ENCODE measurements at regions not wholly inside any gene's neighbourhood (a gene's known extent, or its start where the extent isn't known, plus 50 kb on each side); places are given as distances from the start of the nearest gene placed in this dataset.

GRCh38 chr16:50953290-50953689 is 197.8 kb downstream of the SALL1 start:
- no peak for DNase-seq (ENCODE audit: low spot score in 2 of 2)
- Histone ChIP-seq H3K27ac (no peak overlapping the region), H3K4me3 (no peak overlapping the region), H3K36me3 (no peaks in the 10 kb centered on the region), H3K9me3 (no peaks in the 10 kb centered on the region), H3K27me3 (no peaks in the 10 kb centered on the region), H3K4me1 (no peaks in the 10 kb centered on the region)
- intact Hi-C loops (cut with DNase I): no loop called here
- TF ChIP-seq CTCF (IDR thresholded peaks at IDR 0.05): no peak

- DNase-seq (ENCODE audit: low spot score in 2 of 2): no peak
- Histone ChIP-seq H3K4me3 (no peak overlapping the region), H3K27me3 (no peaks in the 10 kb centered on the region), H3K36me3 (no peaks in the 10 kb centered on the region), H3K9me3 (no peaks in the 10 kb centered on the region), H3K4me1 (no peaks in the 10 kb centered on the region), H3K27ac (no peak overlapping the region)
- TF ChIP-seq CTCF (IDR thresholded peaks at IDR 0.05): no peak
- intact Hi-C loops (cut with DNase I): no loop called here
These were observed 200.1 kb downstream of the SALL1 start for GRCh38 chr16:50950955-50951354.

GRCh38 chr16:50948268-50948930 is 202.7 kb downstream of the SALL1 start:
- DNase-seq (ENCODE audit: low spot score in 2 of 2): no peak
- intact Hi-C loops (cut with DNase I): no loop called here
- no peaks in the 10 kb centered on the region for H3K9me3 ChIP-seq
- H3K36me3 ChIP-seq: no peaks in the 10 kb centered on the region
- no peaks in the 10 kb centered on the region for H3K27me3 ChIP-seq
- no peak overlapping the region for H3K4me3 ChIP-seq
- TF ChIP-seq CTCF (IDR thresholded peaks at IDR 0.05): no peak
- H3K4me1 ChIP-seq: no peaks in the 10 kb centered on the region
- H3K27ac ChIP-seq: no peak overlapping the region

GRCh38 chr16:50947826-50948225 is 203.2 kb downstream of the SALL1 start:
- Histone ChIP-seq H3K27me3 (no peaks in the 10 kb centered on the region), H3K27ac (no peak overlapping the region), H3K4me3 (no peak overlapping the region), H3K9me3 (no peaks in the 10 kb centered on the region), H3K36me3 (no peaks in the 10 kb centered on the region), H3K4me1 (no peaks in the 10 kb centered on the region)
- intact Hi-C loops (cut with DNase I): no loop called here
- no peak for TF ChIP-seq CTCF (IDR thresholded peaks at IDR 0.05)
- DNase-seq (ENCODE audit: low spot score in 2 of 2): no peak

GRCh38 chr16:50946606-50947005 is 204.5 kb downstream of the SALL1 start:
- Histone ChIP-seq H3K27ac (no peak overlapping the region), H3K36me3 (no peaks in the 10 kb centered on the region), H3K9me3 (no peaks in the 10 kb centered on the region), H3K4me1 (no peaks in the 10 kb centered on the region), H3K4me3 (no peak overlapping the region), H3K27me3 (no peaks in the 10 kb centered on the region)
- no peak for TF ChIP-seq CTCF (IDR thresholded peaks at IDR 0.05)
- no peak for DNase-seq (ENCODE audit: low spot score in 2 of 2)
- intact Hi-C loops (cut with DNase I): no loop called here

GRCh38 chr16:50946098-50946497 is 204.2 kb downstream of the CYLD start:
- Histone ChIP-seq H3K27ac (no peak overlapping the region), H3K36me3 (no peaks in the 10 kb centered on the region), H3K4me3 (no peak overlapping the region), H3K9me3 (no peaks in the 10 kb centered on the region), H3K4me1 (no peaks in the 10 kb centered on the region), H3K27me3 (no peaks in the 10 kb centered on the region)
- intact Hi-C loops (cut with DNase I): no loop called here
- DNase-seq (ENCODE audit: low spot score in 2 of 2): no peak
- no peak for TF ChIP-seq CTCF (IDR thresholded peaks at IDR 0.05)

Data from ascending aorta (tissue), 2 donors.